ENCODE measurements at regions not wholly inside any gene's neighbourhood (a gene's known extent, or its start where the extent isn't known, plus 50 kb on each side); places are given as distances from the start of the nearest gene placed in this dataset.

GRCh38 chr3:170638988-170639387 is 53.1 kb upstream of the SLC7A14 start:
- ChIA-PET POLR2A (no interaction called here), CTCF (no interaction called here)
- DNase-seq (ENCODE audit: extremely low spot score), result no peak
- TF ChIP-seq HDGF (IDR thresholded peaks at IDR 0.05; ENCODE audit: borderline replicate concordance) (no peak), BHLHE40 (IDR thresholded peaks at IDR 0.05; ENCODE audit: borderline replicate concordance) (no peak), L3MBTL2 (conservative IDR thresholded peaks at IDR 0.05) (no peak), SUZ12 (IDR thresholded peaks at IDR 0.05) (no peak)

- ChIA-PET CTCF (no interaction called here), POLR2A (no interaction called here)
- DNase-seq (ENCODE audit: extremely low spot score), result no peak
- TF ChIP-seq FOXA1 (IDR thresholded peaks at IDR 0.05) (no peak), L3MBTL2 (conservative IDR thresholded peaks at IDR 0.05) (no peak), FOXM1 (IDR thresholded peaks at IDR 0.05; ENCODE audit: borderline replicate concordance) (no peak), SP1 (IDR thresholded peaks at IDR 0.05) (no peak), ZNF384 (IDR thresholded peaks at IDR 0.05) (no peak), BHLHE40 (IDR thresholded peaks at IDR 0.05; ENCODE audit: borderline replicate concordance) (no peak), LEF1 (IDR thresholded peaks at IDR 0.05; ENCODE audit: borderline replicate concordance) (no peak), SUZ12 (IDR thresholded peaks at IDR 0.05) (no peak)
Observed at GRCh38 chr3:170637306-170637705, 51.4 kb upstream of the SLC7A14 start.

DNA sequence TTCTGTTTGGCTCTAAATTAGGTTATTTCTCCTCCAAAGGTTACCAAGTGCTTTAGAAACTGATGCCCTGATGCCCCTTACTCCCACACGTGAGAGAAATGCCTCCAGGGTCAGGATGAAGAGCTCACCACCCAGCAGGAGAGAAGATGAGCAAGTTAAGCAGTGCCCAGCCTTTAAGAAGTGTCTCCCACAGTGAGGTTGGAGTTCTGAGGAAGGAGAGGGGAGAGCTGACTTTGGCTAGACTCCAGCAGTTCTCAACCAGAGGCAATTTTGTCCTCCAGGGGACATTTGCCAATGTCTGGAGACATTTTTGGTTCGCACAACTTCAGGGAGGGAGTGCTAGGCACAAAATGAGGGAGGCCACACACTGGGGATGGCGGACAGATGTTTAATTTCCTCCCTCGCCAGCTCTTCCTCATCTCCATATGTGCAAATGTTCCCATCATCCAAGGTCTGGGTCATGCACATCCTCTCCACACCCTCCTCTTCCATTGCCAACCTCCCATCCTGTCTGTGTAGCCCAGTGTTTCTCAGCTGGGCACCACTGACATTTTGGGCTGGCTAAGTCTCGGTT is 50.6 kb upstream of the SLC7A14 start:
- CTCF ChIA-PET, result no interaction called here
- no peak for DNase-seq (ENCODE audit: extremely low spot score)
- TF ChIP-seq NFRKB (IDR thresholded peaks at IDR 0.05) (no peak), CTBP1 (IDR thresholded peaks at IDR 0.05; ENCODE audit: borderline replicate concordance) (no peak), BHLHE40 (IDR thresholded peaks at IDR 0.05; ENCODE audit: borderline replicate concordance) (no peak), PKNOX1 (IDR thresholded peaks at IDR 0.05) (no peak), L3MBTL2 (conservative IDR thresholded peaks at IDR 0.05) (no peak), FOXM1 (IDR thresholded peaks at IDR 0.05; ENCODE audit: borderline replicate concordance) (no peak), ARNT (IDR thresholded peaks at IDR 0.05) (no peak), FOXK2 (IDR thresholded peaks at IDR 0.05) (no peak), SP1 (IDR thresholded peaks at IDR 0.05) (no peak), ZNF384 (IDR thresholded peaks at IDR 0.05) (no peak), LEF1 (IDR thresholded peaks at IDR 0.05; ENCODE audit: borderline replicate concordance) (no peak)
- POLR2A ChIA-PET, result no interaction called here

All from HEK293T (cell line).